ENCODE measurements at regions not wholly inside any gene's neighbourhood (a gene's known extent, or its start where the extent isn't known, plus 50 kb on each side); places are given as distances from the start of the nearest gene placed in this dataset.

GRCh38 chr5:179435731-179436315, 90.6 kb upstream of the ADAMTS2 start:
- ATAC-seq (replicated peaks in 1 of 4) (no peak), DNase-seq (no peak)
- ChIA-PET POLR2A (no interaction called here), CTCF (no interaction called here)
- no peaks in the 10 kb centered on the region for H3K9me3 ChIP-seq
- no peaks in the 10 kb centered on the region for H3K4me1 ChIP-seq (ENCODE audit: control insufficient read depth in 1 of 2, extremely low read depth in 1 of 2, insufficient read depth in 2 of 2, low read length in 2 of 2)
- H3K27ac ChIP-seq (ENCODE audit: low read length) = no peak overlapping the region
- no peaks in the 10 kb centered on the region for H3K36me3 Mint-ChIP-seq
- H3K27ac Mint-ChIP-seq = no peak overlapping the region
- peaks cover 2 to 3% of the 10 kb centered on the region in 2 donors for H3K27me3 Mint-ChIP-seq
- WGBS (ENCODE audit: insufficient coverage) = 65% methylated on average over 2 of the region's 12 CpGs
- H3K4me3 Mint-ChIP-seq = no peak overlapping the region
- no peaks in the 10 kb centered on the region for H3K36me3 ChIP-seq (ENCODE audit: control insufficient read depth in 2 of 2, extremely low read depth in 1 of 2, insufficient read depth in 1 of 2, low read length in 1 of 2)
- no peak overlapping the region for H3K4me3 ChIP-seq (ENCODE audit: control insufficient read depth in 1 of 2, extremely low read depth in 1 of 2, low read length in 1 of 2)
- peaks cover 2 to 3% (median 3%) of the 10 kb centered on the region in 3 donors for H3K9me3 Mint-ChIP-seq
- H3K4me1 Mint-ChIP-seq = no peaks in the 10 kb centered on the region
- H3K27me3 ChIP-seq (replicated peaks in 1 of 2; ENCODE audit: control insufficient read depth in 2 of 2, extremely low read depth in 1 of 2, insufficient read depth in 2 of 2, low read length in 1 of 2) = peaks cover 0 to 35% of the 10 kb centered on the region in 2 experiments

DNA sequence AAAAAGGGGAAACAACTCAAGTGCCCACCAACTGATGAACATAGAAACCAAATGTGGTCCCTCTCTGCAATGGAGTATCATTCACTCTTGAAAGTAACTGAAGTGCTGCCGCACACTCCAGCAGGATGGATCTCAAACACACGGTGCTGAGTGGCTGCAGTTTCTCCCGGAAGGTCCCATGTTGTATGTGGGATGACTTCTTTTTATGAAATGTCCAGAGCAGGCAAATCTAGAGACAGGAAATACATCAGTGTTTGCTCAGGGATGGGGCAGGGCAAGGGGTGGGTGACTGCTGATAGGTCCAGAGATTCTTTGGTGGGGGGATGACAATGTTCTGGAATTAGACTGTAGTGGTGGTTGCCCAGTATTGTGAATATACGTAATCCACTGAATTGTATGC, 89.9 kb upstream of the ADAMTS2 start:
- H3K4me3 ChIP-seq (ENCODE audit: control insufficient read depth in 1 of 2, extremely low read depth in 1 of 2, low read length in 1 of 2) = no peak overlapping the region
- ATAC-seq (replicated peaks in 1 of 4) = no peak
- H3K4me1 Mint-ChIP-seq = no peaks in the 10 kb centered on the region
- no peaks in the 10 kb centered on the region for H3K4me1 ChIP-seq (ENCODE audit: control insufficient read depth in 1 of 2, extremely low read depth in 1 of 2, insufficient read depth in 2 of 2, low read length in 2 of 2)
- ChIA-PET POLR2A (no interaction called here), CTCF (no interaction called here)
- H3K36me3 ChIP-seq (ENCODE audit: control insufficient read depth in 2 of 2, extremely low read depth in 1 of 2, insufficient read depth in 1 of 2, low read length in 1 of 2) = no peaks in the 10 kb centered on the region
- WGBS (ENCODE audit: insufficient coverage) = 89% methylated on average over 3 of the region's 4 CpGs
- DNase-seq = no peak
- H3K9me3 ChIP-seq = no peaks in the 10 kb centered on the region
- H3K4me3 Mint-ChIP-seq = no peak overlapping the region
- H3K27ac ChIP-seq (ENCODE audit: low read length) = no peak overlapping the region
- H3K9me3 Mint-ChIP-seq = peaks cover 2 to 3% (median 3%) of the 10 kb centered on the region in 3 donors
- no peaks in the 10 kb centered on the region for H3K27me3 Mint-ChIP-seq
- no peaks in the 10 kb centered on the region for H3K36me3 Mint-ChIP-seq
- H3K27me3 ChIP-seq (replicated peaks in 1 of 2; ENCODE audit: control insufficient read depth in 2 of 2, extremely low read depth in 1 of 2, insufficient read depth in 2 of 2, low read length in 1 of 2) = peaks cover 0 to 32% of the 10 kb centered on the region in 2 experiments
- no peak overlapping the region for H3K27ac Mint-ChIP-seq

DNA sequence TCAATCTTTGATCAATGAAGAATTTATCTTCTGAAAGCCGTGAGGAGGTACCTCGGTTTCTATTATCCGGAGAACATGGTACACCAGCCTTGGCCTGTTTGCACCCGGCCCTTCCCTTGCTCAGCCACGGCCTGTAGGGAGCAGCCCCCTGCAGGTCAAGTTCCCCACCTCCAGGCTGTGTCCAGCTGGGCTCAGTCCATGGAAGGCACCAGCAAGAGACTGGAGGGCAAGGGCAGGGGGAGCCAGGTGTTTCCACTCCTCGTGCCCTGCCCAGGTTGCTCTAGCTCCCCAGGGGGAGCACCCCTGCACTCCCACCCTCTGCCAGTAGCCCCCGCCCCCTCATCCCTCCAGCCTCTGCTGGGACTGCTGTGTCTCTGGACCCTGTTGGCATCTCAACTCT, 87.3 kb upstream of the ADAMTS2 start:
- ATAC-seq (replicated peaks in 1 of 4) (no peak), DNase-seq (no peak)
- H3K27me3 ChIP-seq (replicated peaks in 1 of 2; ENCODE audit: control insufficient read depth in 2 of 2, extremely low read depth in 1 of 2, insufficient read depth in 2 of 2, low read length in 1 of 2) = peaks cover 0 to 21% of the 10 kb centered on the region in 2 experiments
- Mint-ChIP-seq H3K9me3 (peaks cover 2 to 3% (median 3%) of the 10 kb centered on the region in 3 donors), H3K4me3 (no peak overlapping the region), H3K27ac (no peak overlapping the region), H3K36me3 (no peaks in the 10 kb centered on the region), H3K4me1 (no peaks in the 10 kb centered on the region), H3K27me3 (no peaks in the 10 kb centered on the region)
- ChIA-PET POLR2A (no interaction called here), CTCF (no interaction called here)
- no peak overlapping the region for H3K4me3 ChIP-seq (ENCODE audit: control insufficient read depth in 1 of 2, extremely low read depth in 1 of 2, low read length in 1 of 2)
- H3K36me3 ChIP-seq (ENCODE audit: control insufficient read depth in 2 of 2, extremely low read depth in 1 of 2, insufficient read depth in 1 of 2, low read length in 1 of 2) = no peaks in the 10 kb centered on the region
- H3K4me1 ChIP-seq (ENCODE audit: control insufficient read depth in 1 of 2, extremely low read depth in 1 of 2, insufficient read depth in 2 of 2, low read length in 2 of 2) = no peaks in the 10 kb centered on the region
- no peak overlapping the region for H3K27ac ChIP-seq (ENCODE audit: low read length)
- 58% methylated on average over 6 of the region's 7 CpGs for WGBS (ENCODE audit: insufficient coverage)
- H3K9me3 ChIP-seq = no peaks in the 10 kb centered on the region

DNA sequence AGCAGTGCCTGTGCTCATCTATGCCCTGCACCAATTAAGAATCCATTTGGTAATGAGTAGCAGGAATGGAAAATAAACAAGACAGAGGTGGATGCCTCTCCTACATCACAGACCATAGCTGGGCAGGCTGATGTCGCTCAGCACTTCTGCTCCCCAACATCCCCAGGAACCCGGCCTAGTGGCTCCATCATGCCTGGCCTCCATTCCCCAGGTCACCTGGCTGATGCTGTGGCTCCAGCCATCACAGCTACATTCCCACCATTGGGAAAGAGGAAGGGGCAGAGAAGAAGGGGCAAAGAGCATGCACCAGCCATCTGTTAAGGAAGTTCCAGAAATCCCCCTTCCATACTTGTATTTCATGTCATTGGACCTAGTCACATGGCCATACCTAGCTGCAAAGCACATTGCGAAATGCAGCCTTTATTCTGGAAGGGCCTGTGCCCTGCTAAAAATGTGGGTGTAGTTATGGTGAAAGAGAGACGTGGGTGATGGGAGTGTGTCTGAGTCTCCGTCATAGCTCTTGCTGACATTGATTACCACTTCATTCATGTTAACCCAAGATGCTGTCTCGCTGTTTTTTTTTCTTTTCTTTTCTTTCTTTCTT, 86.1 kb upstream of the ADAMTS2 start:
- Histone ChIP-seq H3K4me3 (ENCODE audit: control insufficient read depth in 1 of 2, extremely low read depth in 1 of 2, low read length in 1 of 2) (no peak overlapping the region), H3K36me3 (ENCODE audit: control insufficient read depth in 2 of 2, extremely low read depth in 1 of 2, insufficient read depth in 1 of 2, low read length in 1 of 2) (no peaks in the 10 kb centered on the region), H3K4me1 (ENCODE audit: control insufficient read depth in 1 of 2, extremely low read depth in 1 of 2, insufficient read depth in 2 of 2, low read length in 2 of 2) (no peaks in the 10 kb centered on the region), H3K27me3 (replicated peaks in 1 of 2; ENCODE audit: control insufficient read depth in 2 of 2, extremely low read depth in 1 of 2, insufficient read depth in 2 of 2, low read length in 1 of 2) (peaks cover 0 to 12% of the 10 kb centered on the region in 2 experiments), H3K27ac (ENCODE audit: low read length) (no peak overlapping the region), H3K9me3 (no peaks in the 10 kb centered on the region)
- H3K27me3 Mint-ChIP-seq = peaks cover 0 to under 1% of the 10 kb centered on the region in 2 donors
- H3K36me3 Mint-ChIP-seq = no peaks in the 10 kb centered on the region
- POLR2A ChIA-PET = no interaction called here
- no peaks in the 10 kb centered on the region for H3K4me1 Mint-ChIP-seq
- H3K27ac Mint-ChIP-seq = no peak overlapping the region
- H3K9me3 Mint-ChIP-seq = peaks cover 2 to 3% (median 3%) of the 10 kb centered on the region in 3 donors
- no CpG with 5 or more reads among the region's 6 CpGs for WGBS (ENCODE audit: insufficient coverage)
- no peak overlapping the region for H3K4me3 Mint-ChIP-seq
- CTCF ChIA-PET = no interaction called here
- DNase-seq = no peak
- ATAC-seq (replicated peaks in 1 of 4) = no peak

- peaks cover 0 to 6% of the 10 kb centered on the region in 2 experiments for H3K27me3 ChIP-seq (replicated peaks in 1 of 2; ENCODE audit: control insufficient read depth in 2 of 2, extremely low read depth in 1 of 2, insufficient read depth in 2 of 2, low read length in 1 of 2)
- no peaks in the 10 kb centered on the region for H3K9me3 ChIP-seq
- no peak overlapping the region for H3K4me3 Mint-ChIP-seq
- no peaks in the 10 kb centered on the region for H3K4me1 Mint-ChIP-seq
- no peak overlapping the region for H3K27ac ChIP-seq (ENCODE audit: low read length)
- ChIA-PET POLR2A (no interaction called here), CTCF (no interaction called here)
- DNase-seq = no peak
- no peaks in the 10 kb centered on the region for H3K36me3 ChIP-seq (ENCODE audit: control insufficient read depth in 2 of 2, extremely low read depth in 1 of 2, insufficient read depth in 1 of 2, low read length in 1 of 2)
- ATAC-seq (replicated peaks in 1 of 4) = no peak
- WGBS (ENCODE audit: insufficient coverage) = 87% methylated on average over 19 of the region's 22 CpGs
- H3K4me1 ChIP-seq (ENCODE audit: control insufficient read depth in 1 of 2, extremely low read depth in 1 of 2, insufficient read depth in 2 of 2, low read length in 2 of 2) = no peaks in the 10 kb centered on the region
- no peaks in the 10 kb centered on the region for H3K36me3 Mint-ChIP-seq
- peaks cover 0 to 5% of the 10 kb centered on the region in 2 donors for H3K27me3 Mint-ChIP-seq
- no peak overlapping the region for H3K27ac Mint-ChIP-seq
- peaks cover 2 to 3% (median 3%) of the 10 kb centered on the region in 3 donors for H3K9me3 Mint-ChIP-seq
- no peak overlapping the region for H3K4me3 ChIP-seq (ENCODE audit: control insufficient read depth in 1 of 2, extremely low read depth in 1 of 2, low read length in 1 of 2)
Observed at GRCh38 chr5:179430193-179431175, 85.2 kb upstream of the ADAMTS2 start.

GRCh38 chr5:179427676-179428056, 82.4 kb upstream of the ADAMTS2 start:
- ChIA-PET CTCF (no interaction called here), POLR2A (no interaction called here)
- Histone ChIP-seq H3K9me3 (no peaks in the 10 kb centered on the region), H3K27me3 (replicated peaks in 1 of 2; ENCODE audit: control insufficient read depth in 2 of 2, extremely low read depth in 1 of 2, insufficient read depth in 2 of 2, low read length in 1 of 2) (peaks cover 0 to 11% of the 10 kb centered on the region in 2 experiments), H3K4me1 (ENCODE audit: control insufficient read depth in 1 of 2, extremely low read depth in 1 of 2, insufficient read depth in 2 of 2, low read length in 2 of 2) (no peaks in the 10 kb centered on the region), H3K36me3 (ENCODE audit: control insufficient read depth in 2 of 2, extremely low read depth in 1 of 2, insufficient read depth in 1 of 2, low read length in 1 of 2) (no peaks in the 10 kb centered on the region), H3K4me3 (ENCODE audit: control insufficient read depth in 1 of 2, extremely low read depth in 1 of 2, low read length in 1 of 2) (no peak overlapping the region), H3K27ac (ENCODE audit: low read length) (no peak overlapping the region)
- H3K4me1 Mint-ChIP-seq = no peaks in the 10 kb centered on the region
- H3K36me3 Mint-ChIP-seq = no peaks in the 10 kb centered on the region
- 90% methylated on average over 20 of the region's 21 CpGs for WGBS (ENCODE audit: insufficient coverage)
- DNase-seq = no peak
- peaks cover 0 to 8% of the 10 kb centered on the region in 2 donors for H3K27me3 Mint-ChIP-seq
- no peak overlapping the region for H3K27ac Mint-ChIP-seq
- no peak for ATAC-seq (replicated peaks in 1 of 4)
- no peak overlapping the region for H3K4me3 Mint-ChIP-seq
- peaks cover 0 to 3% (median 0%) of the 10 kb centered on the region in 3 donors for H3K9me3 Mint-ChIP-seq

Data from T-cell (primary cell).